HEK293 (cell line): ENCODE measurements at regions not wholly inside any gene's neighbourhood (a gene's known extent, or its start where the extent isn't known, plus 50 kb on each side); places are given as distances from the start of the nearest gene placed in this dataset.
"Not testable (repeated sequence)": the region's sequence is repeated elsewhere in the genome, so short reads cannot be mapped to it uniquely, and the experiment has no call there.

Experiments
- CTCF ChIA-PET: fragments of 350-600 bp; formaldehyde crosslinking; extraction: SDS; loops from one replicate; lab custom pipeline; 2021; ENCODE audit warnings: antibody characterized with exemption; lab: Yijun Ruan, JAX
- POLR2A ChIA-PET: fragments of 300-600 bp; formaldehyde crosslinking; extraction: SDS; loops from one replicate; lab custom pipeline; 2020; ENCODE audit warnings: antibody characterized with exemption, inconsistent platforms; lab: Yijun Ruan, JAX
- H3K27ac ChIP-seq: fragments of 200-500 bp; sonication (Bioruptor generic); 2 replicates; pipeline ENCODE4 v1.5.1; 2014; ENCODE audit warnings: low read depth, low read length, control low read depth, inconsistent platforms; ENCODE audit errors: extremely low read depth
- H3K36me3 ChIP-seq, 2 experiments: fragments of 200-500 bp in 1 of 2; sonication (Bioruptor generic) in 1 of 2; 1 replicate in 1 of 2; 2 replicates in 1 of 2; pipeline ENCODE4 v1.5.1; 2014 to 2017; ENCODE audit warnings: inconsistent platforms in 2 of 2, low read length in 2 of 2; ENCODE audit not compliant: control insufficient read depth in 2 of 2, insufficient read depth in 1 of 2
- H3K4me1 ChIP-seq: fragments of 200-500 bp; sonication (Bioruptor generic); 2 replicates; pipeline ENCODE4 v1.5.1; 2014; ENCODE audit warnings: mild to moderate bottlenecking, low read length, inconsistent platforms; ENCODE audit not compliant: control insufficient read depth, insufficient read depth
- H3K4me3 ChIP-seq: 2 replicates; pipeline ENCODE4 v1.5.1; 2011; ENCODE audit warnings: low read depth, mild to moderate bottlenecking, control low read depth, low read length, moderate library complexity
- H3K9me3 ChIP-seq: fragments of 200-500 bp; sonication (Bioruptor generic); 2 replicates; pipeline ENCODE4 v1.5.1; 2014; ENCODE audit warnings: low read depth, low read length, inconsistent platforms; ENCODE audit not compliant: control insufficient read depth, insufficient read depth
- KLF10 ChIP-seq: fragments of 450-650 bp; IDR thresholded peaks from 2 replicates; pipeline ENCODE4 v1.5.1; 2018; ENCODE audit warnings: missing biosample characterization, mild to moderate bottlenecking, missing genetic modification characterization
- RBAK ChIP-seq: fragments of 450-650 bp; formaldehyde crosslinking; IDR thresholded peaks from 2 replicates; pipeline ENCODE4 v1.5.1; 2016; ENCODE audit warnings: missing biosample characterization, missing genetic modification characterization
- SP7 ChIP-seq: fragments of 450-650 bp; formaldehyde crosslinking; IDR thresholded peaks from 2 replicates; pipeline ENCODE4 v1.5.1; 2016; ENCODE audit warnings: missing biosample characterization, missing genetic modification characterization
- YY2 ChIP-seq: fragments of 450-650 bp; formaldehyde crosslinking; IDR thresholded peaks from 2 replicates; pipeline ENCODE4 v1.5.1; 2016; ENCODE audit warnings: missing biosample characterization, missing genetic modification characterization
- ZFP41 ChIP-seq: fragments of 450-650 bp; formaldehyde crosslinking; IDR thresholded peaks from 2 replicates; pipeline ENCODE4 v1.5.1; 2016; ENCODE audit warnings: missing biosample characterization, missing genetic modification characterization, borderline replicate concordance
- ZNF157 ChIP-seq: fragments of 450-650 bp; formaldehyde crosslinking; IDR thresholded peaks from 2 replicates; pipeline ENCODE4 v1.5.1; 2016; ENCODE audit warnings: missing biosample characterization, missing genetic modification characterization
- ZNF514 ChIP-seq: fragments of 450-650 bp; formaldehyde crosslinking; IDR thresholded peaks from 2 replicates; pipeline ENCODE4 v1.5.1; 2016; ENCODE audit warnings: missing biosample characterization, missing genetic modification characterization
- TF ChIP-seq, protein P1 (sequence below): fragments of 450-650 bp; formaldehyde crosslinking; conservative IDR thresholded peaks from 2 replicates; pipeline ENCODE4 v1.5.1; 2016; ENCODE audit warnings: low read depth, missing biosample characterization, missing genetic modification characterization
- TF ChIP-seq, protein P2 (sequence below): fragments of 450-650 bp; formaldehyde crosslinking; IDR thresholded peaks from 2 replicates; pipeline ENCODE4 v1.5.0; 2017; ENCODE audit warnings: missing biosample characterization, missing genetic modification characterization, borderline replicate concordance
- TF ChIP-seq, protein P3 (sequence below): fragments of 450-650 bp; formaldehyde crosslinking; IDR thresholded peaks from 2 replicates; pipeline ENCODE4 v1.5.1; 2016; ENCODE audit warnings: missing biosample characterization, missing genetic modification characterization
- TF ChIP-seq, protein P4 (sequence below): fragments of 450-650 bp; formaldehyde crosslinking; IDR thresholded peaks from 2 replicates; pipeline ENCODE4 v1.5.1; 2016; ENCODE audit warnings: missing biosample characterization, missing genetic modification characterization
- TF ChIP-seq, protein P5 (sequence below): fragments of 450-650 bp; formaldehyde crosslinking; IDR thresholded peaks from 2 replicates; pipeline ENCODE4 v1.5.1; 2016; ENCODE audit warnings: missing biosample characterization, missing genetic modification characterization
- TF ChIP-seq, protein P6 (sequence below): fragments of 450-650 bp; formaldehyde crosslinking; IDR thresholded peaks from 2 replicates; pipeline ENCODE4 v1.5.1; 2017; ENCODE audit warnings: missing biosample characterization, missing genetic modification characterization
- TF ChIP-seq, protein P7 (sequence below): sonication (generic); formaldehyde crosslinking; IDR thresholded peaks from 2 replicates; pipeline ENCODE4 v1.8.1; 2022; ENCODE audit warnings: mild to moderate bottlenecking, moderate library complexity, missing genetic modification reagents

DNA sequence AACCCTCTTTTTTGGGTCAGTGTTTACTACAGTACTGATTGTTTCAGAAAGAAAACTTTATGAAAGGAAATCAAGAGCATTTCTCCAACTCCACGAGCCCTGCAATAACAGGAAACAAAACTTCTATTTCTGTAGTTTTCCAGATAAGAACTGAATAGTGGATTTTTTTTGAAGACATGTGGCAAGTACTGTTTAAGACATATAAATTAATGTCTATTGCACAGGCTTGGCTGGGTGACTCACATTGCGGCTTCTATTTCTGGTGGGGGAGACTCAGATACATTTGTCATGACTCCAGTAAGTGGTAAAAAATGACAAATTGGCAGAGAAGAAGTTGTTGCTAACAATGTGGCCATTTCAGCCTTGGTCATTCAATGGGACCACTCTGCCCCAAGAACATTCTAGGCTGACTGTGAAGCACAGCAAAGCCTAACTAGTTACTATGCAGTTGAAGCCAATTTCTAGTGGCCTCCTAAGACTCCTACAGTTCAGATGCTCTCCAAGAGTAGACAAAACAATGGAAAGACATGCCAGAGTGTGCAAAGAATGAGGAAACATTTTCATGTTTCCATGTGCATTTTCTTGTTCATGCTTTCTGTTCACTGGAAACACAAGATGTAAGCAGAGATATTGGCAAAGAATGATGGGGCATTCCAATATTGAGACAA, 200.9 kb downstream of the EDN1 start (continued):
- TF ChIP-seq, protein P1, sequence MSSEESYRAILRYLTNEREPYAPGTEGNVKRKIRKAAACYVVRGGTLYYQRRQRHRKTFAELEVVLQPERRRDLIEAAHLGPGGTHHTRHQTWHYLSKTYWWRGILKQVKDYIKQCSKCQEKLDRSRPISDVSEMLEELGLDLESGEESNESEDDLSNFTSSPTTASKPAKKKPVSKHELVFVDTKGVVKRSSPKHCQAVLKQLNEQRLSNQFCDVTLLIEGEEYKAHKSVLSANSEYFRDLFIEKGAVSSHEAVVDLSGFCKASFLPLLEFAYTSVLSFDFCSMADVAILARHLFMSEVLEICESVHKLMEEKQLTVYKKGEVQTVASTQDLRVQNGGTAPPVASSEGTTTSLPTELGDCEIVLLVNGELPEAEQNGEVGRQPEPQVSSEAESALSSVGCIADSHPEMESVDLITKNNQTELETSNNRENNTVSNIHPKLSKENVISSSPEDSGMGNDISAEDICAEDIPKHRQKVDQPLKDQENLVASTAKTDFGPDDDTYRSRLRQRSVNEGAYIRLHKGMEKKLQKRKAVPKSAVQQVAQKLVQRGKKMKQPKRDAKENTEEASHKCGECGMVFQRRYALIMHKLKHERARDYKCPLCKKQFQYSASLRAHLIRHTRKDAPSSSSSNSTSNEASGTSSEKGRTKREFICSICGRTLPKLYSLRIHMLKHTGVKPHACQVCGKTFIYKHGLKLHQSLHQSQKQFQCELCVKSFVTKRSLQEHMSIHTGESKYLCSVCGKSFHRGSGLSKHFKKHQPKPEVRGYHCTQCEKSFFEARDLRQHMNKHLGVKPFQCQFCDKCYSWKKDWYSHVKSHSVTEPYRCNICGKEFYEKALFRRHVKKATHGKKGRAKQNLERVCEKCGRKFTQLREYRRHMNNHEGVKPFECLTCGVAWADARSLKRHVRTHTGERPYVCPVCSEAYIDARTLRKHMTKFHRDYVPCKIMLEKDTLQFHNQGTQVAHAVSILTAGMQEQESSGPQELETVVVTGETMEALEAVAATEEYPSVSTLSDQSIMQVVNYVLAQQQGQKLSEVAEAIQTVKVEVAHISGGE (tag by site-specific recombination), result no peak
- TF ChIP-seq, protein P2, sequence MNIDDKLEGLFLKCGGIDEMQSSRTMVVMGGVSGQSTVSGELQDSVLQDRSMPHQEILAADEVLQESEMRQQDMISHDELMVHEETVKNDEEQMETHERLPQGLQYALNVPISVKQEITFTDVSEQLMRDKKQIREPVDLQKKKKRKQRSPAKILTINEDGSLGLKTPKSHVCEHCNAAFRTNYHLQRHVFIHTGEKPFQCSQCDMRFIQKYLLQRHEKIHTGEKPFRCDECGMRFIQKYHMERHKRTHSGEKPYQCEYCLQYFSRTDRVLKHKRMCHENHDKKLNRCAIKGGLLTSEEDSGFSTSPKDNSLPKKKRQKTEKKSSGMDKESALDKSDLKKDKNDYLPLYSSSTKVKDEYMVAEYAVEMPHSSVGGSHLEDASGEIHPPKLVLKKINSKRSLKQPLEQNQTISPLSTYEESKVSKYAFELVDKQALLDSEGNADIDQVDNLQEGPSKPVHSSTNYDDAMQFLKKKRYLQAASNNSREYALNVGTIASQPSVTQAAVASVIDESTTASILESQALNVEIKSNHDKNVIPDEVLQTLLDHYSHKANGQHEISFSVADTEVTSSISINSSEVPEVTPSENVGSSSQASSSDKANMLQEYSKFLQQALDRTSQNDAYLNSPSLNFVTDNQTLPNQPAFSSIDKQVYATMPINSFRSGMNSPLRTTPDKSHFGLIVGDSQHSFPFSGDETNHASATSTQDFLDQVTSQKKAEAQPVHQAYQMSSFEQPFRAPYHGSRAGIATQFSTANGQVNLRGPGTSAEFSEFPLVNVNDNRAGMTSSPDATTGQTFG (tag by site-specific recombination), result no peak
- TF ChIP-seq, protein P3, sequence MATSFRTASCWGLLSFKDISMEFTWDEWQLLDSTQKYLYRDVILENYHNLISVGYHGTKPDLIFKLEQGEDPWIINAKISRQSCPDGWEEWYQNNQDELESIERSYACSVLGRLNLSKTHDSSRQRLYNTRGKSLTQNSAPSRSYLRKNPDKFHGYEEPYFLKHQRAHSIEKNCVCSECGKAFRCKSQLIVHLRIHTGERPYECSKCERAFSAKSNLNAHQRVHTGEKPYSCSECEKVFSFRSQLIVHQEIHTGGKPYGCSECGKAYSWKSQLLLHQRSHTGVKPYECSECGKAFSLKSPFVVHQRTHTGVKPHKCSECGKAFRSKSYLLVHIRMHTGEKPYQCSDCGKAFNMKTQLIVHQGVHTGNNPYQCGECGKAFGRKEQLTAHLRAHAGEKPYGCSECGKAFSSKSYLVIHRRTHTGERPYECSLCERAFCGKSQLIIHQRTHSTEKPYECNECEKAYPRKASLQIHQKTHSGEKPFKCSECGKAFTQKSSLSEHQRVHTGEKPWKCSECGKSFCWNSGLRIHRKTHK (tag by site-specific recombination), result no peak
- TF ChIP-seq, protein P4, sequence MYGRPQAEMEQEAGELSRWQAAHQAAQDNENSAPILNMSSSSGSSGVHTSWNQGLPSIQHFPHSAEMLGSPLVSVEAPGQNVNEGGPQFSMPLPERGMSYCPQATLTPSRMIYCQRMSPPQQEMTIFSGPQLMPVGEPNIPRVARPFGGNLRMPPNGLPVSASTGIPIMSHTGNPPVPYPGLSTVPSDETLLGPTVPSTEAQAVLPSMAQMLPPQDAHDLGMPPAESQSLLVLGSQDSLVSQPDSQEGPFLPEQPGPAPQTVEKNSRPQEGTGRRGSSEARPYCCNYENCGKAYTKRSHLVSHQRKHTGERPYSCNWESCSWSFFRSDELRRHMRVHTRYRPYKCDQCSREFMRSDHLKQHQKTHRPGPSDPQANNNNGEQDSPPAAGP (tag by site-specific recombination), result no peak
- TF ChIP-seq KLF10 (tag by site-specific recombination), result no peak

DNA sequence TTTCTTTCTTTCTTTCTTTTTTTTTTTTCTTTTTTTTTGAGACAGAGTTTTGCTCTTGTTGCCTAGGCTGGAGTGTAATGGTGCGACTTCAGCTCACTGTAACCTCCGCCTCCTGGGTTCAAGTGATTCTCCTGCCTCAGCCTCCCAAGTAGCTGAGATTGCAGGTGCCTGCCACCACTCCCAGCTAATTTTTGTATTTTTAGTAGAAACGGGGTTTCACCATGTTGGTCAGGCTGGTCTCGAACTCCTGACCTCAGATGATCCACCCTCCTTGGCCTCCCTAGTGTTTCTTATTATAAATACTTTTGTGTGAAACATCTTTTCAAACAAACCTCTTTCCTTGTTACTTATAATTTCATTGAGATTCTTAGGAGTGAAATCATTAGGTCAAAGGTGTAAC, 202.8 kb downstream of the EDN1 start:
- H3K36me3 ChIP-seq, POLR2A ChIA-PET, H3K4me3 ChIP-seq, H3K4me1 ChIP-seq, H3K9me3 ChIP-seq, H3K27ac ChIP-seq: not testable (repeated sequence)
- CTCF ChIA-PET, result interaction anchor here (0.5 to 2.5 kb wide), 2 partner anchors 10 to 693 kb away, joined by 3 to 9 read pairs; no protein-coding TSS in a partner anchor

DNA sequence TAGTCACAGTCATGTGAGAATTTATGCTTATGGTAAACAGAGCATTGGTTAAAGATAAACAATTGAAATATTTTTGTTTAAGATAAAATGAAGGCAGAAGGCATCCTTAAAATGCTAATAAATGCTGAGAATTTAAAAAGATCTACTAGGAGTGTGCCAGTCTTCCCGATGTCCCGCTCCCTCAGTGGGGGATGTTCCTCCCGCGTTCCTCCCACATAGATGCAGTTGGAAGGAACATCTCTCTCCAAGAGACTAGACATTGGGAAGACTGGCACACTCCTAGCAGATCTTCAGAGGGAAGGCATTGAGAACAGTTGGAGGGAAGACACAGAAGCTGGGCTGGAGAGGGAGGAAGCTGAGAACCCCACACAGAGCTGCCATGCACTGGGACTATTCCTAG, 203.3 kb downstream of the EDN1 start:
- H3K4me1 ChIP-seq, result no peaks in the 10 kb centered on the region
- H3K36me3 ChIP-seq, result no peaks in the 10 kb centered on the region
- H3K27ac ChIP-seq, result no peak overlapping the region
- ChIA-PET POLR2A (no interaction called here), CTCF (interaction anchor here (0.5 to 2.5 kb wide), 2 partner anchors 11 to 108 kb away, joined by 3 to 9 read pairs; no protein-coding TSS in a partner anchor)
- H3K9me3 ChIP-seq, result no peaks in the 10 kb centered on the region
- H3K4me3 ChIP-seq, result no peak overlapping the region
- TF ChIP-seq YY2 (tag by site-specific recombination), result no peak
- TF ChIP-seq ZNF157 (tag by site-specific recombination), result no peak
- TF ChIP-seq SP7, result no peak
- TF ChIP-seq, protein P5, sequence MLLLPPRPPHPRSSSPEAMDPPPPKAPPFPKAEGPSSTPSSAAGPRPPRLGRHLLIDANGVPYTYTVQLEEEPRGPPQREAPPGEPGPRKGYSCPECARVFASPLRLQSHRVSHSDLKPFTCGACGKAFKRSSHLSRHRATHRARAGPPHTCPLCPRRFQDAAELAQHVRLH (tag by site-specific recombination), result no peak
- no peak for TF ChIP-seq RBAK (tag by site-specific recombination)
- TF ChIP-seq, protein P6, sequence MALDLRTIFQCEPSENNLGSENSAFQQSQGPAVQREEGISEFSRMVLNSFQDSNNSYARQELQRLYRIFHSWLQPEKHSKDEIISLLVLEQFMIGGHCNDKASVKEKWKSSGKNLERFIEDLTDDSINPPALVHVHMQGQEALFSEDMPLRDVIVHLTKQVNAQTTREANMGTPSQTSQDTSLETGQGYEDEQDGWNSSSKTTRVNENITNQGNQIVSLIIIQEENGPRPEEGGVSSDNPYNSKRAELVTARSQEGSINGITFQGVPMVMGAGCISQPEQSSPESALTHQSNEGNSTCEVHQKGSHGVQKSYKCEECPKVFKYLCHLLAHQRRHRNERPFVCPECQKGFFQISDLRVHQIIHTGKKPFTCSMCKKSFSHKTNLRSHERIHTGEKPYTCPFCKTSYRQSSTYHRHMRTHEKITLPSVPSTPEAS, result no peak
- no peak for TF ChIP-seq ZFP41 (tag by site-specific recombination)
- TF ChIP-seq, protein P7, sequence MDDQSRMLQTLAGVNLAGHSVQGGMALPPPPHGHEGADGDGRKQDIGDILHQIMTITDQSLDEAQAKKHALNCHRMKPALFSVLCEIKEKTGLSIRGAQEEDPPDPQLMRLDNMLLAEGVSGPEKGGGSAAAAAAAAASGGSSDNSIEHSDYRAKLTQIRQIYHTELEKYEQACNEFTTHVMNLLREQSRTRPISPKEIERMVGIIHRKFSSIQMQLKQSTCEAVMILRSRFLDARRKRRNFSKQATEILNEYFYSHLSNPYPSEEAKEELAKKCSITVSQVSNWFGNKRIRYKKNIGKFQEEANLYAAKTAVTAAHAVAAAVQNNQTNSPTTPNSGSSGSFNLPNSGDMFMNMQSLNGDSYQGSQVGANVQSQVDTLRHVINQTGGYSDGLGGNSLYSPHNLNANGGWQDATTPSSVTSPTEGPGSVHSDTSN (CRISPR knock-in tag), result no peak
- no peak for TF ChIP-seq ZNF514
- TF ChIP-seq, all 188 proteins: peak for 0
